T-helper 2 cell treated with Interferon-gamma antibody and Interleukin-4, amounts not matched to agents 5 μg/mL and 100 μg/mL, for 36 hours (primary cell): ENCODE measurements at regions not wholly inside any gene's neighbourhood (a gene's known extent, or its start where the extent isn't known, plus 50 kb on each side); places are given as distances from the start of the nearest gene placed in this dataset.

ENCODE experiments used
- DNase-seq: peaks from one replicate; pipeline ENCODE4 v3.0.0; 2021; ENCODE audit warnings: low spot score
- H3K27ac Mint-ChIP-seq: one replicate; pipeline ENCODE4 v1.8.0; 2021; ENCODE audit warnings: mild to moderate bottlenecking, mixed read lengths
- H3K27me3 Mint-ChIP-seq: one replicate; pipeline ENCODE4 v1.8.0; 2021; ENCODE audit warnings: low read depth, mixed read lengths
- H3K36me3 Mint-ChIP-seq: one replicate; pipeline ENCODE4 v1.8.0; 2021; ENCODE audit warnings: low read depth, mixed read lengths
- H3K4me1 Mint-ChIP-seq: one replicate; pipeline ENCODE4 v1.8.0; 2021; ENCODE audit warnings: low read depth, mixed read lengths
- H3K4me3 Mint-ChIP-seq: one replicate; pipeline ENCODE4 v1.8.0; 2022; ENCODE audit warnings: mild to moderate bottlenecking, moderate library complexity, mixed read lengths
- H3K9me3 Mint-ChIP-seq: one replicate; pipeline ENCODE4 v1.8.0; 2021; ENCODE audit warnings: mixed read lengths

- H3K4me1 Mint-ChIP-seq, result no peaks in the 10 kb centered on the region
- H3K36me3 Mint-ChIP-seq, result no peaks in the 10 kb centered on the region
- H3K4me3 Mint-ChIP-seq, result no peak overlapping the region
- peaks cover 19% of the 10 kb centered on the region for H3K27me3 Mint-ChIP-seq
- no peak overlapping the region for H3K27ac Mint-ChIP-seq
- H3K9me3 Mint-ChIP-seq, result no peaks in the 10 kb centered on the region
- DNase-seq, result no peak
Measured at GRCh38 chr6:40930045-40930444, 109.0 kb downstream of the UNC5CL start.

- Mint-ChIP-seq H3K4me1 (no peaks in the 10 kb centered on the region), H3K9me3 (no peaks in the 10 kb centered on the region), H3K36me3 (no peaks in the 10 kb centered on the region), H3K4me3 (no peak overlapping the region), H3K27me3 (peaks cover 16% of the 10 kb centered on the region), H3K27ac (no peak overlapping the region)
- DNase-seq, result no peak
Measured at GRCh38 chr6:40929176-40929575, 109.8 kb downstream of the UNC5CL start.

- Mint-ChIP-seq H3K9me3 (no peaks in the 10 kb centered on the region), H3K27me3 (peaks cover 16% of the 10 kb centered on the region), H3K36me3 (no peaks in the 10 kb centered on the region), H3K4me1 (no peaks in the 10 kb centered on the region), H3K27ac (no peak overlapping the region), H3K4me3 (no peak overlapping the region)
- no peak for DNase-seq
Measured at GRCh38 chr6:40928763-40929162, 110.3 kb downstream of the UNC5CL start.

GRCh38 chr6:40928307-40928706 is 110.7 kb downstream of the UNC5CL start:
- no peak for DNase-seq
- no peak overlapping the region for H3K27ac Mint-ChIP-seq
- H3K27me3 Mint-ChIP-seq, result peaks cover 17% of the 10 kb centered on the region
- no peaks in the 10 kb centered on the region for H3K9me3 Mint-ChIP-seq
- H3K4me1 Mint-ChIP-seq, result no peaks in the 10 kb centered on the region
- H3K36me3 Mint-ChIP-seq, result no peaks in the 10 kb centered on the region
- no peak overlapping the region for H3K4me3 Mint-ChIP-seq

GRCh38 chr6:40925341-40925740 is 113.7 kb downstream of the UNC5CL start:
- H3K4me3 Mint-ChIP-seq, result no peak overlapping the region
- no peak for DNase-seq
- peaks cover 17% of the 10 kb centered on the region for H3K27me3 Mint-ChIP-seq
- H3K36me3 Mint-ChIP-seq, result no peaks in the 10 kb centered on the region
- no peaks in the 10 kb centered on the region for H3K4me1 Mint-ChIP-seq
- H3K27ac Mint-ChIP-seq, result no peak overlapping the region
- H3K9me3 Mint-ChIP-seq, result no peaks in the 10 kb centered on the region

- Mint-ChIP-seq H3K4me3 (no peak overlapping the region), H3K9me3 (no peaks in the 10 kb centered on the region), H3K36me3 (no peaks in the 10 kb centered on the region), H3K4me1 (no peaks in the 10 kb centered on the region), H3K27me3 (peaks cover 17% of the 10 kb centered on the region), H3K27ac (no peak overlapping the region)
- no peak for DNase-seq
Measured at GRCh38 chr6:40924839-40925238, 114.2 kb downstream of the UNC5CL start.

- Mint-ChIP-seq H3K27ac (no peak overlapping the region), H3K27me3 (peaks cover 19% of the 10 kb centered on the region)
Measured at GRCh38 chr6:40923880-40924279, 115.1 kb downstream of the UNC5CL start.

GRCh38 chr6:40923326-40923725 is 115.7 kb downstream of the UNC5CL start:
- Mint-ChIP-seq H3K4me3 (no peak overlapping the region), H3K27me3 (peaks cover 19% of the 10 kb centered on the region), H3K27ac (no peak overlapping the region), H3K36me3 (no peaks in the 10 kb centered on the region), H3K9me3 (no peaks in the 10 kb centered on the region), H3K4me1 (no peaks in the 10 kb centered on the region)
- DNase-seq, result no peak

More at GRCh38 chr6:40923880-40924279, 115.1 kb downstream of the UNC5CL start:
- H3K4me1 Mint-ChIP-seq, result no peaks in the 10 kb centered on the region
- H3K9me3 Mint-ChIP-seq, result no peaks in the 10 kb centered on the region
- no peak overlapping the region for H3K4me3 Mint-ChIP-seq
- no peak for DNase-seq
- H3K36me3 Mint-ChIP-seq, result no peaks in the 10 kb centered on the region

- Mint-ChIP-seq H3K36me3 (no peaks in the 10 kb centered on the region), H3K27ac (no peak overlapping the region), H3K9me3 (no peaks in the 10 kb centered on the region), H3K27me3 (peaks cover 20% of the 10 kb centered on the region), H3K4me3 (no peak overlapping the region), H3K4me1 (no peaks in the 10 kb centered on the region)
- DNase-seq, result no peak
Measured at GRCh38 chr6:40922281-40922680, 116.7 kb downstream of the UNC5CL start.

GRCh38 chr6:40918040-40918651 is 120.9 kb downstream of the UNC5CL start:
- H3K27ac Mint-ChIP-seq, result no peak overlapping the region
- H3K9me3 Mint-ChIP-seq, result no peaks in the 10 kb centered on the region
- no peaks in the 10 kb centered on the region for H3K36me3 Mint-ChIP-seq
- DNase-seq, result no peak
- H3K27me3 Mint-ChIP-seq, result peaks cover 18% of the 10 kb centered on the region
- H3K4me3 Mint-ChIP-seq, result no peak overlapping the region
- H3K4me1 Mint-ChIP-seq, result no peaks in the 10 kb centered on the region

- Mint-ChIP-seq H3K4me1 (no peaks in the 10 kb centered on the region), H3K9me3 (no peaks in the 10 kb centered on the region), H3K27ac (no peak overlapping the region), H3K4me3 (no peak overlapping the region), H3K27me3 (peaks cover 18% of the 10 kb centered on the region), H3K36me3 (no peaks in the 10 kb centered on the region)
- DNase-seq, result no peak
Measured at GRCh38 chr6:40917603-40918002, 121.4 kb downstream of the UNC5CL start.

GRCh38 chr6:40916845-40917244 is 122.2 kb downstream of the UNC5CL start:
- H3K27ac Mint-ChIP-seq, result no peak overlapping the region
- H3K27me3 Mint-ChIP-seq, result peaks cover 18% of the 10 kb centered on the region
- H3K4me3 Mint-ChIP-seq, result no peak overlapping the region
- H3K36me3 Mint-ChIP-seq, result no peaks in the 10 kb centered on the region
- H3K9me3 Mint-ChIP-seq, result no peaks in the 10 kb centered on the region
- peaks cover 4% of the 10 kb centered on the region for H3K4me1 Mint-ChIP-seq
- DNase-seq, result no peak

- no peaks in the 10 kb centered on the region for H3K9me3 Mint-ChIP-seq
- no peak for DNase-seq
- no peak overlapping the region for H3K27ac Mint-ChIP-seq
- peaks cover 18% of the 10 kb centered on the region for H3K27me3 Mint-ChIP-seq
- no peaks in the 10 kb centered on the region for H3K36me3 Mint-ChIP-seq
- no peak overlapping the region for H3K4me3 Mint-ChIP-seq
- H3K4me1 Mint-ChIP-seq, result peaks cover 4% of the 10 kb centered on the region
Measured at GRCh38 chr6:40915165-40915564, 123.9 kb downstream of the UNC5CL start.

GRCh38 chr6:40914005-40914404 is 125.0 kb downstream of the UNC5CL start:
- Mint-ChIP-seq H3K4me1 (peaks cover 4% of the 10 kb centered on the region), H3K9me3 (no peaks in the 10 kb centered on the region), H3K27ac (no peak overlapping the region), H3K36me3 (no peaks in the 10 kb centered on the region), H3K4me3 (no peak overlapping the region), H3K27me3 (peaks cover 16% of the 10 kb centered on the region)
- DNase-seq, result no peak
